ENCODE measurements at regions not wholly inside any gene's neighbourhood (a gene's known extent, or its start where the extent isn't known, plus 50 kb on each side); places are given as distances from the start of the nearest gene placed in this dataset.

DNA sequence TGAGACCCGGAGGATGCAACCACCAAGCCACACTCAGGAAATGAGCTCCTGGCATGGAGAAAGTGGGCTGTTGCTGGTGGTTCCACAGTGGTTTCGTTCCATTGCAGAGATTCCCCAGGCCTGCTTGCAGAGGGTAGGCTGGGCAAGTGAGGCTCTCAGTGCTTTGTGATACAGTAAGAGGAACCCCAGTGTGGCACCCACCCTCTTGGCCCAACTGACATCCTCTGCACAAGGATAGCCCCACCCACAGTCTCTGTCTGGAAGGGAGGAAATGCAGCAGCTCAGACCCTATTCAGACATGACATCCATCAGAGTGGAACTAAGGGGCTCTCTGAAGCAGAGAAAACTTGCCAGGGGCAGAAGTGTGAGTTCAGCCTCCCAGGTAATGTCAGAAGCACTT is 69.6 kb upstream of the FSTL4 start:
- DNase-seq: no peak

DNA sequence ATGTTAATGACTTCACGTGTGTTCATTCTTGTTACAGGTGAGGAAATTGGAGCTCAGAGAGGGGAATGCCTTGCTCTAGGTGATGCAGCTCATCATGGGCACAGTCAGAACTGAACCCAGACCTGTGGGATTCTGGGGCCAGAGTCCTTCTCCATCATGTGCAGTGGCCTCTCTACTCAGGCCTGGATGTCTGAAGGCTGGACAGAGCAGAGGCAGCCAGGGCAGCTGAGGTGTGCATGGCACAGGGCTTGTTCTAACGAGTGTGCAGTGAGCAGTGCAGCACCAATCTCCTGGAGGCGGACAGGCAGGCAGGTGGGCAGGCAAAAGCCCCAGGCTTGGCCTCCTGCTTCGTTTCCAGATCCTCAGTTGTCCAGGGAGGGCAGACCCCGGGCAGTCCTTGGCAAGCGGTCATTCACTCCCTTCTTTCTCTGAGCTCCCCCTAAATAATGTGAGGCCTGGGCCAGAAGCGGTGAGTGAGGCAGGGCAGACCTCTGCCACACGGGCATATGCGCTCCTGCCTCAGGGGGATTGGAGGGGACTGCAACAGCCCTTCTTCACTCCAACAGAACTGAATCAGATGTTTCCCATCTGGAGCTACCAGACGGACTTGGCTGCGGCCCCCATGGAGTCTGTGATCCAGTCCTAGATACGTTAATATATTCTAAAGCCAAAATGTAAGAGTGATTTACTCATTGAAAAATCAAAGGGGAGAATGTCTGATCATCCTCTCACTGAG is 68.7 kb upstream of the FSTL4 start:
- DNase-seq: no peak

DNA sequence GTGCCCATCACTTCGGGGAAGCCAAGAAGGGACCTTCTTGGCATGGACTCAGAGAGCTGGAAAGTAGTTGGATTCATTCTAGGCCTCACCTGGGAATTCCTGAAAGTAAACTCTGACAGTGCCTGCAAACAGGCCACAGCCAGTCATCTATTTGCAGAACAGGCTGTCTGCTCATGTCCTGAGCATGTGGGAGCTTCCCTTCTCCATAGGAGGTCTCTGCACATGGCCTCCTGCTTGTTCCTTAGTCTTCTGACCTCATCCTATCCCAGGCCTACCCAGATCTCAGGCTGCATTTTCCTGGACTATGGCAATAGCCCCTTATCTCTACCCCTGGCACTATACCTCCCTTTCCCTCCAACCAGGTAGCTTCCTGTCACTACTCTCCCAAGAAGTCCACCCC is 67.2 kb upstream of the FSTL4 start:
- no peak for DNase-seq

DNA sequence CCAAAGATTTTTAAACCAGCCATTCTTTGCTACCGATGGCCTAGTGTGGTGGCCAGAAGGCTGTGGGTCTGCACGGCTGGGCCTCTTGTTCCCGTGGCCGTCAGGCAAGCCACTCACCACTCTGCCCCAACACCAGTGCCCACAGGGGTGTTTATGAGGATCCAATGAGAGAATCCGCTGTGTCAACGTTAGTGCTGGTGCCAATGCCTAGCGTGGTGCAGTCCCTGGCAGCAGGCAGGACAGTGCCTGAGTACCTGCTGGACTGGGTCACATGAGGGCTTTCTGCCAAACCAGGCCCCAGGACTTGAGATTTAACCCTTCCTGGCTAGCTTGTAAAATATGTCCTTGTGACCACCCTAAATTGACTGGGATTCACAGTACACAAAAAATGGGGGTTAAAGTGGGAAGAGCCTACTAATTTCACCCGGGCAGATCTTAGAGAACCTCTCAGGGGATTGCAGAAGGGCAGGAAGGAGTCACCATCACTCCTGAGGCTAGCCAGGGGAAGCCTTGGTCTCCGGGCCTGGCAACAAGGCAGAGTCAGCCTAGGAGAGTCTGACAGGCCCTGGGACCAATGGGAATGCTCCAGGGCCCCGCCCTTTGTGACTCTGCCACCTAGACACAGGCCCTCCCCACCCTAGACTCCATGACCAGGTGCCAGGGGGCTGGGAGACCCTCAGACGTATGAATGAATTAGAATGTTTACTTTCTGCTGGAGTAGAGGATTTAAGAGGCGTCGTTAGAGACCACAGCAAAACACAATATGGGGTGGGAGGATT is 63.2 kb upstream of the FSTL4 start:
- DNase-seq: no peak

DNA sequence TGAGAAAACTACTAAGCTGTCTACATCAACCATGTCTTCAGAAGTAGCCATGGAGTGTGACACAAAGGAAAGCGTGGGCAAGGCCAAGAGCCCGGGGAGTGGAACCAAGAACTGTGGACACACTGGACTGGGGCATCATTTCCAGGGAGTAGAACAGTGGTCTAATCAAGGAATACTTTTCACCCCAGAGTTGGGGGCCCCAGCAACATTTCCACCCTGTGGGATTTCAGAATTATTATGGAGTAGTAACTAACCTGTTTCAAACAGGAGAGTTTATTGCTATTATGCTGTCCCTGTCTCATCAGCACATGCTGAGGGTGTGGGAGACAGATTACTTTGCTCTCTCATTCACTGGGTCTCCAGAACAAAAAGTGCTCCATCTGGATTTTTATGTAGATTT is 58.0 kb upstream of the FSTL4 start:
- no peak for DNase-seq

DNA sequence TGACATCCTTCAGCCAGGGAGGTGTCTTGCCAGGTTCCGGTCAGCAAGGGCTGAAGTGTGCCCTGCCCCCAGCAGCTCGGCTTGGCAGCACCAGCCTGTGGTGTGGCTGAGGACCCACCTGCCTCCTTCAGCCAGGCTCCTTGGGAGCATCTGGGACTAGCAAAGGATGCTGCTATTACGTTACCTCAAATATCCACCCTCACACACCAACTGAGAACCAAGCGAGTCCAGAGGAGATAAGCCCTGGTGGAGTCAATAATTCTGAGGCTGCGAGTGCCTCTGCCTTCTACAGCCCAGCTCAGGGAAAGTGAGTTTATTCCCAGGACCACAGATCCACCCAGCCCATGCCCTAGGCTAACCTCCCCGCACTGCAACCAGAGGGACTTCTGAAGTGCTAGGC is 57.1 kb upstream of the FSTL4 start:
- DNase-seq: no peak

DNA sequence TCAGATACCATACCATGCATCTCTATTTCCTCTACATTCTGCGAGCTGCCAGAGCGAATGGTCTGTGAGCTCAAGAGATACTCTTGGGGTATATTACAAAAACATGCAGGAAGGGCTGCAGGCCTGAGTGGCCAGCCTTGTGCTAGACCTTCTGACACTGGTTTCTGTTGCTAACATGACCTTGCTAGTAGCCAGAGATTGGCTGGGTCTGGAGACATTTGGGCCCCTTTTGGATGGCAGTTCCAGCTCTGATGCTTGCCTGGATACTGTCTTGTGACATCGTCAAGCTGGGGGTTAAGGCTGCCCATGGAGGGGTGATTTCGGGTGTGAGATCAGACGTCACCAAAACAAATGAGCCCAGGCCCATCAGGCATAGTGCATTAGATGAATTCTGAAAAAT is 56.1 kb upstream of the FSTL4 start:
- DNase-seq: no peak

DNA sequence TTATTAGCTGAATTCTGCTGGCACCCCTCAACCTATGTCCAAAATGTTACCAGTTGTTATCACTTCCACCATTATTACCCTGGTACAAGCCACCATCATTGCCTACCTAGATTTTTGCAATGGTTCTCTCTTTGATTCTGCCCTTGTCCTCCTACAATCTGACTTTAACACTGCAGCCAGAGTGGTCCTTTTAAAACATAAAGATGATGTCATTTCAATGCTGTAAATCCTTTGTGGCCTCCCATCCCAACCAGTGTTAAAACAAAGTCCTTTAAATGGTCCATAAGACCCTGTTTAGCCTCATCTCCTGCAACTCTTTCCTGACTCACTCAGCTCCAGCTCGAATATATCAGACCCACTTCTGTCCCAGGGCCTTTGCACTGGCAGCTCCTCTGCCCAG is 54.9 kb upstream of the FSTL4 start:
- no peak for DNase-seq

DNA sequence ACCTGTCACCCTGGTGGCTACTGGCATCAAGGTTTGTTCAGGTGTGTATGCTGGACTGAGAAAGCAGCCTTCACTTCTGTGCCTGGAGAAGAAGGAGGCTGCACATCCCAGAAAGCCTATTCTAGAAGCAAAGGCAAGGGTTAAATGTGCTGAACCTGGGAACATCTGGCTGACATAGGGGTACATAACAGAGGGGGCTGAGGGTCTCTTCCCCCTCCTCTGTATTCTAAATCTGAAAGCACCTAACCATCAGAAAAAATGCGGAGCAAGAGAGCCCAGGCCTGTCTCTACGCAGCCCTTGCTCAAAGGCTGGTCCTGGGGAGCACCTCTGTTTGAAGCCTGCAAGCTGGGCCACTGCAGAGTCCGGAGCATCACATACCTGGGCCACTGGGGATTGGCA is 53.2 kb upstream of the FSTL4 start:
- DNase-seq: no peak

DNA sequence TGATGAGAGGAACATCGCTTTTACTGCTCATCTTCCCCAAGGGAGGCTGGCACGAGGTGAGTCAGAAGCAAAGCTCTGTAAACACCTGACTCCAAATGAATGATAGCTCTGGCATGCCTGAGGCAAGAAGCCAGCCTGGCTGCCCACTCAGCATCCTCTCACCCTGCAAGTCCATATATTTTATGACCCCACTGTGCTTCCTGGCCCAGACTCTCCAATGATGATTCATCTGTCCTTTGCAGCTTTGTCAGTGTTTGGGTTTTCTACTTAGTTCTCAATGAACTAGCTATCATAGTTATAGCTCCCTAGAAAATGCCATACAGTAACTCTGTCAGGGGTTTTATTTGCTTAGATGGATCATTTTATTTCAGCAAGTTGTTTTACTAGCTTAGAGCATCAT is 52.1 kb upstream of the FSTL4 start:
- no peak for DNase-seq

DNA sequence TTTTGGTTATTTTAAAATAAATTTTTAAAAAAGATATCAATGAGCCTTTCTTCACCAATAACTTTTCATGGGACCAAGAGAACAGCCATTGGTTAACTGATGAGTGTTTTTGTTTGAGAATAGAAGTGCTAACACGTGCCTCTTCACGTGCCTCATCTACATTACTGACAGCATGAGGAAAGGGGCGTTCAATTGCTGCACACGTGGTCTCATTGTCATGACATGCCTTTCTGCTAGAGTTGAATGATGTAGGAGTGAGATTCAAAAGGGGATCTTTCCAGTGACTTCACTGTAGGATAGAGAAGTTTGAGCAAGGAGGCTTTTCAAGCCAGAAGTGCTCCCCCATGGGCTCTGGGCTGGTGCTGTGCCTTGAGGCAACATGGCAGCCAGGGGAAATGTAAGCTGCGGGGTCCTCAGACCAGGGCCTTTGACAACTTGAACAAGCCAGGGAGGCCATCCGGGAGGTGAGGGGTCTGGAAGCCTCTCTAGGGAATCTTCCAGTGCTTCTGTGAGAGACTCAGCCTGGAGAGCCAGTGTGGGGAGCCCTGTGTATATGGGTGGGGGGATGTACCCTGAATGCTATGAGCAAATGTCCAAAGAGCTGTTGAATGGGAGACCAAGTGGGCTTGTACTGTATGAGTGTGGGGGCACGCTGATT is 51.2 kb upstream of the FSTL4 start:
- no peak for DNase-seq

DNA sequence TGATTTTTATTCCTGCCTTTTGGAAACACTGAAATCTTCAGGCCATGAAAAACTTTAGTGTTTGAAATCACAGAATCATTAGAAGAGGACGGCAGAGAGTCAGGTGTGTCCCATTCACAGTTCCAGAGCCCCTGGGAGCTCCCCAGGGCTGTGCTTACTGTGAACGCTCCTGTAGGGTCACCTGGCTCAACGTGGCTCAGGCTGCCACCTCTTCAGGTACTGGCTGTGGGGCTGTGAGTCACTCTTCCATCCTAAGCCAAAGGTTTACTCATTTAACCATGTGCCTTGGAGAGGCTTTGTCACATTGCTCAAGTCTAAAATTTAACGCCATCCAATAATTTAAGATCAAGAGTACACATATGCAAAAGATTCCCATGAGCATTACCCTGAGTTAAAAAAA is 50.2 kb upstream of the FSTL4 start:
- DNase-seq: no peak

Measured in central memory CD4-positive, alpha-beta T cell (primary cell).